ENCODE measurements at regions not wholly inside any gene's neighbourhood (a gene's known extent, or its start where the extent isn't known, plus 50 kb on each side); places are given as distances from the start of the nearest gene placed in this dataset.
A peak's percentile ranks its signal among the peaks of the same experiment; 100 is the strongest.

GRCh38 chr14:22699801-22700564, 55.8 kb upstream of the OR6J1 start:
- no peak for ATAC-seq
- TF ChIP-seq TCF4 (CRISPR knock-in tag; IDR thresholded peaks at IDR 0.05; ENCODE audit: borderline replicate concordance) (no peak), OSR1 (CRISPR knock-in tag; IDR thresholded peaks at IDR 0.05) (no peak), CSRNP3 (CRISPR knock-in tag; IDR thresholded peaks at IDR 0.05) (no peak), ZC3H10 (CRISPR knock-in tag; IDR thresholded peaks at IDR 0.05) (no peak), POU6F1 (CRISPR knock-in tag; IDR thresholded peaks at IDR 0.05; ENCODE audit: borderline replicate concordance, low read depth) (no peak), ZNF565 (CRISPR knock-in tag; conservative IDR thresholded peaks at IDR 0.05; ENCODE audit: low read depth) (no peak)

GRCh38 chr14:22713631-22713950, 52.9 kb upstream of the OXA1L start:
- TF ChIP-seq ZC3H10 (CRISPR knock-in tag; IDR thresholded peaks at IDR 0.05): no peak
- TF ChIP-seq ISL1 (CRISPR knock-in tag; IDR thresholded peaks at IDR 0.05): no peak
- TF ChIP-seq BACH2 (CRISPR knock-in tag; IDR thresholded peaks at IDR 0.05; ENCODE audit: borderline replicate concordance): no peak
- no peak for TF ChIP-seq ZNF565 (CRISPR knock-in tag; conservative IDR thresholded peaks at IDR 0.05; ENCODE audit: low read depth)
- no peak for TF ChIP-seq PPARA (CRISPR knock-in tag; IDR thresholded peaks at IDR 0.05; ENCODE audit: borderline replicate concordance)
- no peak for TF ChIP-seq PATZ1 (CRISPR knock-in tag; IDR thresholded peaks at IDR 0.05; ENCODE audit: borderline replicate concordance)
- no peak for TF ChIP-seq OSR1 (CRISPR knock-in tag; IDR thresholded peaks at IDR 0.05)
- no peak for TF ChIP-seq ARNTL (CRISPR knock-in tag; IDR thresholded peaks at IDR 0.05; ENCODE audit: borderline replicate concordance, low read depth)
- no peak for TF ChIP-seq CREB5 (CRISPR knock-in tag; IDR thresholded peaks at IDR 0.05; ENCODE audit: low read depth)
- no peak for TF ChIP-seq POU6F1 (CRISPR knock-in tag; IDR thresholded peaks at IDR 0.05; ENCODE audit: borderline replicate concordance, low read depth)
- TF ChIP-seq RARB (CRISPR knock-in tag; IDR thresholded peaks at IDR 0.05): no peak
- no peak for TF ChIP-seq SNAI2 (CRISPR knock-in tag; IDR thresholded peaks at IDR 0.05)
- no peak for TF ChIP-seq TSHZ2 (CRISPR knock-in tag; IDR thresholded peaks at IDR 0.05)
- no peak for TF ChIP-seq GLIS3 (CRISPR knock-in tag; IDR thresholded peaks at IDR 0.05)
- TF ChIP-seq TCF4 (CRISPR knock-in tag; IDR thresholded peaks at IDR 0.05; ENCODE audit: borderline replicate concordance): no peak
- no peak for TF ChIP-seq ESRRG (CRISPR knock-in tag; IDR thresholded peaks at IDR 0.05)
- no peak for TF ChIP-seq ZNF8 (CRISPR knock-in tag; IDR thresholded peaks at IDR 0.05)
- no peak for TF ChIP-seq ZFP3 (CRISPR knock-in tag; IDR thresholded peaks at IDR 0.05)
- TF ChIP-seq TOX (CRISPR knock-in tag; IDR thresholded peaks at IDR 0.05; ENCODE audit: borderline replicate concordance): no peak
- TF ChIP-seq CSRNP3 (CRISPR knock-in tag; IDR thresholded peaks at IDR 0.05): no peak
- peak; percentile 17; the same call in 1 of the 3 replicates for ATAC-seq
